Activated naive CD4-positive, alpha-beta T cell treated with anti-CD3 and anti-CD28 coated beads, Interleukin-2, amount 10 ng/mL, durations not matched to agents 7 days and 5 days (primary cell): ENCODE measurements at regions not wholly inside any gene's neighbourhood (a gene's known extent, or its start where the extent isn't known, plus 50 kb on each side); places are given as distances from the start of the nearest gene placed in this dataset.

Experiments
- CTCF ChIA-PET: fragments of 350-600 bp; sonication (Branson Sonifier 250); formaldehyde crosslinking; loops from one replicate; lab custom pipeline; 2021; ENCODE audit warnings: antibody characterized with exemption; lab: Charles Lee
- DNase-seq: peaks from one replicate; pipeline ENCODE4 v3.0.0-alpha.2; 2020
- H3K27ac Mint-ChIP-seq: one replicate; pipeline ENCODE4 v1.8.0; 2021; ENCODE audit warnings: mild to moderate bottlenecking, moderate library complexity, mixed read lengths
- H3K27me3 Mint-ChIP-seq: one replicate; pipeline ENCODE4 v1.8.0; 2021; ENCODE audit warnings: mild to moderate bottlenecking, mixed read lengths
- H3K36me3 Mint-ChIP-seq: one replicate; pipeline ENCODE4 v1.8.0; 2021; ENCODE audit warnings: mixed read lengths
- H3K4me1 Mint-ChIP-seq: one replicate; pipeline ENCODE4 v1.8.0; 2021; ENCODE audit warnings: mixed read lengths
- H3K4me3 Mint-ChIP-seq: one replicate; pipeline ENCODE4 v1.8.0; 2021; ENCODE audit warnings: mild to moderate bottlenecking, moderate library complexity, mixed read lengths
- H3K9me3 Mint-ChIP-seq: one replicate; pipeline ENCODE4 v1.8.0; 2021; ENCODE audit warnings: mixed read lengths

DNA sequence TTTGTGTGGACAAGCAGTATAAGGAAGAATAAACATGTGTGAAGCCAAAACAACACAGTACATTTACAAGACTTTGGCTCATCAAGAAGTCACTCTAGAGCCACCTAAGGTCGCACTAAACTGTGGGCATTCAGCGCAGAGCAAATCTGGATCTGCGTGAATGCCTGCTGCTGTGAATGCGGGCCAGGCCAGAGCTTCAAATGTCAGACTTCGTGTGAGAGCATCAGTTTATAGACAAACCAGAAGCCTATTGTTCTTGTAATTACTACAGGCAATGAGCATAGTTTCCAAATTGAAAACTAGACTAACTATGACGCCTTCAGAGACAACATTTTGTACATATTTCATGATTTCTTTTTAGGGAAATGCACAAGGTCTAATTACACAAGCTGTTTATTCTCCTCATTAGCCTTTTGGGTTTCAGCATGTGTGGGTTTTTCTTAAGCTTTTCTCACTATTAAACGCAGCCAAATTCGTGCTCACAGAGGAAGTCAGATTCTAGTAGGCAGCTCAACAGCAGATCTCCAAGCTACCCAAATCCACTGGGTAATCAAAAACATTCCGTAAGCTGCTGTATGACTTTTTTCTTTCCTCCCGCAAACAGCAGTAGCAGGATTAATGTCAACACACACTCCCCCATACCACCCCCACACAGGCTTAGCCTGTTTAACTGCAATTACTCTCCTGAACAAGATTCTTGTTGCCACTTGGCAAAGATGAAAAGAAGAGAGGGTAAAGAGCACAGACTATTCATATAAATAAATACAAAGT lies 84.5 kb upstream of the SETMAR start:
- CTCF ChIA-PET = no interaction called here
- Mint-ChIP-seq H3K9me3 (peaks cover 8% of the 10 kb centered on the region), H3K27ac (no peak overlapping the region), H3K4me3 (no peak overlapping the region), H3K36me3 (no peaks in the 10 kb centered on the region), H3K4me1 (no peaks in the 10 kb centered on the region), H3K27me3 (no peaks in the 10 kb centered on the region)
- DNase-seq = no peak

DNA sequence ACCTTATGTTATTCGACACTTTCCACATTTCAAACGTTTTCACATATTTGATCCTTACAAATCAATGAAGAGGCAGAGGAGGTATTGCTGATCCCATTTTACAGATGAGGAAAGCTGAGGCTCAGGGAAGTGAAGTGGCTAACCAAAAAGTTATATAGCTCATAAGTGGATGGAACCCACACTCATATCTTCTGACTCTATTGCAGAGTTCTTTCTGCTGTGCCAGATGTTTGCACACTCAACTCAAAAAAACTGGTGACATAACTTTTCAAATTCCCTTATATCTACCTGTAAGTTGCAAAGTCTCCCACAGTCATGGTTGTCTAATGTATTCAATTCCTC lies 84.0 kb upstream of the SETMAR start:
- Mint-ChIP-seq H3K27me3 (no peaks in the 10 kb centered on the region), H3K4me3 (no peak overlapping the region), H3K36me3 (no peaks in the 10 kb centered on the region), H3K27ac (no peak overlapping the region), H3K4me1 (no peaks in the 10 kb centered on the region), H3K9me3 (peaks cover 5% of the 10 kb centered on the region)
- no peak for DNase-seq
- CTCF ChIA-PET = no interaction called here

- H3K4me3 Mint-ChIP-seq = no peak overlapping the region
- peaks cover 4% of the 10 kb centered on the region for H3K9me3 Mint-ChIP-seq
- no peak overlapping the region for H3K27ac Mint-ChIP-seq
- no peaks in the 10 kb centered on the region for H3K27me3 Mint-ChIP-seq
- H3K4me1 Mint-ChIP-seq = no peaks in the 10 kb centered on the region
- no peak for DNase-seq
- H3K36me3 Mint-ChIP-seq = no peaks in the 10 kb centered on the region
- CTCF ChIA-PET = no interaction called here
These were observed 83.1 kb upstream of the SETMAR start for GRCh38 chr3:4220065-4220464.

- Mint-ChIP-seq H3K4me3 (no peak overlapping the region), H3K36me3 (no peaks in the 10 kb centered on the region), H3K27me3 (no peaks in the 10 kb centered on the region), H3K4me1 (no peaks in the 10 kb centered on the region), H3K9me3 (no peaks in the 10 kb centered on the region), H3K27ac (no peak overlapping the region)
- CTCF ChIA-PET = interaction anchor here (0.7 kb wide), 1 partner anchor 971 kb away, joined by 3 read pairs; no protein-coding TSS in a partner anchor
- DNase-seq = no peak
These were observed 80.5 kb upstream of the SETMAR start for GRCh38 chr3:4222574-4223175.

- H3K36me3 Mint-ChIP-seq = no peaks in the 10 kb centered on the region
- H3K27me3 Mint-ChIP-seq = no peaks in the 10 kb centered on the region
- no peaks in the 10 kb centered on the region for H3K4me1 Mint-ChIP-seq
- no peaks in the 10 kb centered on the region for H3K9me3 Mint-ChIP-seq
- H3K27ac Mint-ChIP-seq = no peak overlapping the region
- H3K4me3 Mint-ChIP-seq = no peak overlapping the region
- no peak for DNase-seq
- CTCF ChIA-PET = no interaction called here
These were observed 79.4 kb upstream of the SETMAR start for GRCh38 chr3:4223777-4224176.

DNA sequence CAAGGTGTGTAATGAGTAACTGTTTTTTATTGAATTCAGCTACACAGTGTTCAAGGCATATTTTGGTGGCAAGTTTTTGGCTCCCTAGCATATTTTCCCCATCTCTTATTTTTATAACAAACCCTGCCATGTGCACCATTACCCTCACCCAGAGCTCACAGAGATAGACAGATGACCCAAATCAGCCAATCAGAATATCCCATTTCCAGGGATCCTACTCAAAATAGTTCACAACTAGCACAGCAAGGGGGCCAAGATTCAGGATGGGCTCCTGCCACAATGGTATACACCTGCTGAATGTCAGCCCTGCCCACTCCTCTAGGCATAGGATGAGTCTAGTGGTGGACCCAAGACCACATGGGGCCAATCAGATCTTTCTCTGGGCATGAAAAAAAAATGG lies 78.8 kb upstream of the SETMAR start:
- Mint-ChIP-seq H3K36me3 (no peaks in the 10 kb centered on the region), H3K27ac (no peak overlapping the region), H3K27me3 (no peaks in the 10 kb centered on the region), H3K4me1 (no peaks in the 10 kb centered on the region), H3K4me3 (no peak overlapping the region), H3K9me3 (no peaks in the 10 kb centered on the region)
- no peak for DNase-seq
- CTCF ChIA-PET = no interaction called here

GRCh38 chr3:4225005-4225471 lies 78.1 kb upstream of the SETMAR start:
- H3K27me3 Mint-ChIP-seq = no peaks in the 10 kb centered on the region
- no peak for DNase-seq
- H3K4me3 Mint-ChIP-seq = no peak overlapping the region
- no peak overlapping the region for H3K27ac Mint-ChIP-seq
- H3K36me3 Mint-ChIP-seq = no peaks in the 10 kb centered on the region
- H3K4me1 Mint-ChIP-seq = no peaks in the 10 kb centered on the region
- H3K9me3 Mint-ChIP-seq = no peaks in the 10 kb centered on the region
- CTCF ChIA-PET = no interaction called here

GRCh38 chr3:4228295-4228694 lies 74.9 kb upstream of the SETMAR start:
- H3K27ac Mint-ChIP-seq = no peak overlapping the region
- no peaks in the 10 kb centered on the region for H3K36me3 Mint-ChIP-seq
- H3K4me3 Mint-ChIP-seq = no peak overlapping the region
- no peaks in the 10 kb centered on the region for H3K27me3 Mint-ChIP-seq
- no peaks in the 10 kb centered on the region for H3K4me1 Mint-ChIP-seq
- CTCF ChIA-PET = interaction anchor here (1.1 kb wide), 1 partner anchor 44 kb away, joined by 3 read pairs; no protein-coding TSS in a partner anchor
- no peaks in the 10 kb centered on the region for H3K9me3 Mint-ChIP-seq
- no peak for DNase-seq

- no peaks in the 10 kb centered on the region for H3K27me3 Mint-ChIP-seq
These were observed 72.1 kb upstream of the SETMAR start for GRCh38 chr3:4231041-4231440.

DNA sequence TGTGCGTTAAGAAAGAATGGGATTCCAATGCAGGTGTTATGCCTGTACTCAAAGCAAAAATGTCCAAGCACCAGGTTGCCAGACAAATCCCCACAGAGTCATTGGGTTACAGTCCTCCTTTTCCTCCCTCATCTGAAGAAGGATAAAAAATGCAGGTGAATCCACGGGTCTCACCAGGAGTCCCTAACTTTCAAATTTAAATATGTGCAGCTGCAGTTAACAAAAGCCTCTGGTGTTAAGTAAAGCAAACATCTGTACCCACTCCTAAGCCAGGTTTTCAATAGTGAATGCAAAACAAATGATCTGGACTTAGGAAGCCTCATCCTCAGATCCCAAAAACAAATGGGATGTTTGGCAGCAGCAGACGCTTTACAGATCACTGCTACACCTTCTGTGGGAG lies 70.4 kb upstream of the SETMAR start:
- CTCF ChIA-PET = no interaction called here
- Mint-ChIP-seq H3K9me3 (no peaks in the 10 kb centered on the region), H3K4me1 (no peaks in the 10 kb centered on the region), H3K27me3 (no peaks in the 10 kb centered on the region), H3K4me3 (no peak overlapping the region), H3K27ac (no peak overlapping the region), H3K36me3 (no peaks in the 10 kb centered on the region)
- no peak for DNase-seq

More at GRCh38 chr3:4231041-4231440, 72.1 kb upstream of the SETMAR start:
- CTCF ChIA-PET = no interaction called here
- no peak overlapping the region for H3K4me3 Mint-ChIP-seq
- no peaks in the 10 kb centered on the region for H3K4me1 Mint-ChIP-seq
- no peak for DNase-seq
- no peak overlapping the region for H3K27ac Mint-ChIP-seq
- no peaks in the 10 kb centered on the region for H3K9me3 Mint-ChIP-seq
- no peaks in the 10 kb centered on the region for H3K36me3 Mint-ChIP-seq

- no peaks in the 10 kb centered on the region for H3K4me1 Mint-ChIP-seq
- no peak for DNase-seq
- CTCF ChIA-PET = no interaction called here
- H3K27ac Mint-ChIP-seq = no peak overlapping the region
- peaks cover 2% of the 10 kb centered on the region for H3K9me3 Mint-ChIP-seq
- no peaks in the 10 kb centered on the region for H3K36me3 Mint-ChIP-seq
- H3K4me3 Mint-ChIP-seq = no peak overlapping the region
- H3K27me3 Mint-ChIP-seq = no peaks in the 10 kb centered on the region
These were observed 69.7 kb upstream of the SETMAR start for GRCh38 chr3:4233488-4233887.

GRCh38 chr3:4234889-4235288 lies 68.3 kb upstream of the SETMAR start:
- Mint-ChIP-seq H3K27ac (no peak overlapping the region), H3K27me3 (no peaks in the 10 kb centered on the region), H3K9me3 (peaks cover 2% of the 10 kb centered on the region), H3K4me1 (no peaks in the 10 kb centered on the region), H3K36me3 (no peaks in the 10 kb centered on the region), H3K4me3 (no peak overlapping the region)
- no peak for DNase-seq
- CTCF ChIA-PET = no interaction called here

DNA sequence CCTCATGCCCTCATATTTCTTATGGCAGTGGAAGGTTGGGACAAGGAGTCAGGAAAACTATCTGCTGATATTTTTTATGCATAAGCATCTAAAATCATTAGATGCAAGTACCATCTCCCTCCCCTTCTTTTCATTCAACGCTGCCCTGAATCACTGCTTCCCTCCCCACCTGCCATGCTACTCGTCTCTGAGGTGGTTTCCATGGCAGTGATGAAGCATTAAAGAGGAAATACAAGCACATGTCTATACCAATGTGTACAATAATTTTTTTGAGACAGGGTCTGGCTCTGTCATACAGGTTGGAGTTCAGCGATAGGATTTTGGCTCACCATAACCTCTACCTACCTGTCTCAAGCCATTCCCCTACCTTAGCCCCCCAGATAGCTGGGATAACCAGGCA lies 67.5 kb upstream of the SETMAR start:
- Mint-ChIP-seq H3K27me3 (no peaks in the 10 kb centered on the region), H3K36me3 (no peaks in the 10 kb centered on the region), H3K9me3 (peaks cover 2% of the 10 kb centered on the region), H3K27ac (no peak overlapping the region), H3K4me1 (no peaks in the 10 kb centered on the region), H3K4me3 (no peak overlapping the region)
- CTCF ChIA-PET = no interaction called here
- no peak for DNase-seq

DNA sequence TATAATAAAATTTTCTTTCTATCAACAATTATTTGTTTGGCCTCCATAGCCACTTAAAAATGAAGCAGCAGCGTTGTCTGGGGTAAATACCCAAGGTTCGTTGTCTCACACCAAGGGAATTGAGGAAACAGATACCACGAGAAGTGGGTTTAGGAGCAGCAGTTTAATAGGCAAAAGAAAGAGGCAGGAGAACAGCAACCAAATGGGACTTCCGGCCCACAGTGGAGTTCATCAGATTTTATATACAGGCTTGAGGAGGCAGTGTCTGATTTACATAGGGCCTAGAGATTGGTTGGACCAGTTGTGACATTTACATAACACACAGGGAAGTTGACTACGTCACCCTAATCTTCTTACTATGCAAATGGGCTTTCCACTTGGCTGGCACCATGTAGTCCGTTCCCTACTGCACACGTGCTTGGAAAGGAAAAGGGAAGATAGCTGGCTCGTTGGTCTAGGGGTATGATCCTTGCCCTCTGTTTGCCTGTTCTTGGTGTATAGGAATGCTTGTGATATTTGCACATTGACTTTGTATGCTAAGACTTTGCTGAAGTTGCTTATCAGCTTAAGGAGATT lies 61.5 kb upstream of the SETMAR start:
- H3K27me3 Mint-ChIP-seq = no peaks in the 10 kb centered on the region
- CTCF ChIA-PET = no interaction called here
- H3K4me1 Mint-ChIP-seq = no peaks in the 10 kb centered on the region
- no peak overlapping the region for H3K4me3 Mint-ChIP-seq
- no peak overlapping the region for H3K27ac Mint-ChIP-seq
- no peaks in the 10 kb centered on the region for H3K36me3 Mint-ChIP-seq
- H3K9me3 Mint-ChIP-seq = peaks cover 2% of the 10 kb centered on the region
- no peak for DNase-seq

DNA sequence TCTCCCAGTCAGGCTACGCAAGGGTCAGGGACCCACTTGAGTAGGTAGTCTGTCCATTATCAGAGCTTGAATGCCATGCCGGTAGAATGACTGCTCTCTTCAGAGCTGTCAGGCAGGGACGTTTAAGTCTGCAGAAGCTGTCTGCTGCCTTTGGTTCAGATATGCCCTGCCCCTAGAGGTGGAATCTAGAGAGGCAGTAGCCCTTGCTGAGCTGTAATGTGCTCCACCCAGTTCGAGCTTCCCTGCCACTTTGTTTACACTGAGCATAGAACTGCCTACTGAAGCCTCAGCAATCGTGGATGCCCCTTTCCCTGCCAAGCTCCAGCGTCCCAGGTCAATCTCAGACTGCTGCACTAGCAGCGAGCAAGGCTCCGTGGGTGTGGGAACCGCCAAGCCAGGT lies 57.5 kb upstream of the SETMAR start:
- no peak overlapping the region for H3K4me3 Mint-ChIP-seq
- H3K27ac Mint-ChIP-seq = no peak overlapping the region
- no peaks in the 10 kb centered on the region for H3K27me3 Mint-ChIP-seq
- H3K9me3 Mint-ChIP-seq = no peaks in the 10 kb centered on the region
- CTCF ChIA-PET = no interaction called here
- DNase-seq = no peak
- no peaks in the 10 kb centered on the region for H3K4me1 Mint-ChIP-seq
- no peaks in the 10 kb centered on the region for H3K36me3 Mint-ChIP-seq
